ENCODE measurements at regions not wholly inside any gene's neighbourhood (a gene's known extent, or its start where the extent isn't known, plus 50 kb on each side); places are given as distances from the start of the nearest gene placed in this dataset.
"Not testable (repeated sequence)": the region's sequence is repeated elsewhere in the genome, so short reads cannot be mapped to it uniquely, and the experiment has no call there.

DNA sequence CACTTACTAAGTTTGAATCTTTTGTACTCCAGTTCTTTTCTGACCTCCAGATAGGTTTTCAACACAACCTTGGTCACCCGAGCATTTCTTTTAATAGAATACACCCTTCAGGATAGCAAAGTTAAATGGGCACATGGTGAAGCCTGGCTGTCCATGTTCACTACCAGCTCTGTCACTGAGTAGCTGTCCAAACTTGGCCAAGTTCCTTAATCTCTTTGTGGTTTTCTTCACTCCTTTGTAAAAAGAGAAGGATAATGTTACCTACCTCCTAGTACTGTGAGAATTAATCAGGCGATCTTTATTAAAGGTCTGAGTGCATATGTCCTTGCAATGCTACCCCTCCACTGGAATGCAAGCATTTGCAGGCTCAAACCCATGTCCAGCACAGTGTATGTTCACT lies 128.1 kb upstream of the PTPRZ1 start:
- no peak for DNase-seq (ENCODE audit: low spot score)

DNA sequence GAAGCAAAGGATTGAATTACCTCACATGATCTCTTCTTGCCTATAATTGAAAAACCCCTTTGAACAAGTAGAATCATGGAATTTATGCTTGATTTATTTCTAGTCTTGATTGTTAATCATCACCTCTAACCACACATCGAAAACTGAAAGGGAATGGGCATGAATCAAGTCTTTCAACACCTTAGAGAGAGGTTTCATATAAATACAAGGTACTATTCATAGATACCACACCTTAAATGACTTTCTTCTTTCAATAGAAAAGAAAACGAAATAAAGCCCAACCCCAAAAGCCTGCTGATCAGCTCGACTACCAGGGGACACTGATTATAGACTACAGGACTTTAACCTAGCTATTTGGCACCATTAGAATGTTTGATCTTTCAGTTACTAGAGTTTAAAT lies 128.6 kb upstream of the PTPRZ1 start:
- DNase-seq (ENCODE audit: low spot score) = no peak

DNA sequence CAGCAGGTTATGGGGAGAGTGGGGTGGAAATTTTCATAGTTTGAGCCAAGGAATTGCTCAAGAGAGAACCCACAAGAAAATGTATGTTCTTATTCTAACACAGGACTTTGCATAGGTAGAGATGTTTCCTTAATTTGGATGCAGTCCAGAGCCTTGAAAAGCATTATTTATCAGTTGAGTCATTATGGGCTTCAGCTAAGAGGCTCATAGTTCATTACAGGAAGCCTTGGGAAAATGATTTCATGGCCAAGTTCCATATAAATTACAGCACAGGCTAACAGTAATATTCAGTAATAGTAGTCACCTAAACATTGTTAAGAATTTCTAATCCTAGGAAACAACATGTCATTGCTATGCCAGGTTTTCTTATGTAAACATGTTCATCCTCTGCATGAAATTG lies 131.1 kb upstream of the PTPRZ1 start:
- no peak for DNase-seq (ENCODE audit: low spot score)

- DNase-seq (ENCODE audit: low spot score) = no peak
Measured at GRCh38 chr7:121739465-121739864, 133.5 kb upstream of the PTPRZ1 start.

DNA sequence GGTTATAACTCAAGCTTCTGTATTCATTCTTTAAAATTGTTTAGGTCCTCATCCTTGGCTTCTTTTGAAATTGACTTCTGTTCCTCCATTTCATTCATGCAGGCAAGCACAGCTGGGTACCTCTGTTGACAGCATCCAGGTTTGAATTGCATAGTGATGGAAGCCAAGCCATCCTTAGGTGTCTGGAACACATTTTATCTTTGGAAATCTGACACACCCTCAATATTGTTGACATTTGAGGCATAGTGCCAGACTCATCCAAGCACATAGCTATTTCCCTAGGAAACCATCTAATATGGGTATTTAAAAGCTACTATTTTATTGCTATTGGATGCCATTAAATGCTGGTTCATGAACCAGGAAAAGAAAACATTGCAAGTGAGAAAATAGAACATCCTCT lies 142.1 kb upstream of the PTPRZ1 start:
- DNase-seq (ENCODE audit: low spot score) = no peak

GRCh38 chr7:121714559-121715303 lies 158.2 kb upstream of the PTPRZ1 start:
- no peak for DNase-seq (ENCODE audit: low spot score)

DNA sequence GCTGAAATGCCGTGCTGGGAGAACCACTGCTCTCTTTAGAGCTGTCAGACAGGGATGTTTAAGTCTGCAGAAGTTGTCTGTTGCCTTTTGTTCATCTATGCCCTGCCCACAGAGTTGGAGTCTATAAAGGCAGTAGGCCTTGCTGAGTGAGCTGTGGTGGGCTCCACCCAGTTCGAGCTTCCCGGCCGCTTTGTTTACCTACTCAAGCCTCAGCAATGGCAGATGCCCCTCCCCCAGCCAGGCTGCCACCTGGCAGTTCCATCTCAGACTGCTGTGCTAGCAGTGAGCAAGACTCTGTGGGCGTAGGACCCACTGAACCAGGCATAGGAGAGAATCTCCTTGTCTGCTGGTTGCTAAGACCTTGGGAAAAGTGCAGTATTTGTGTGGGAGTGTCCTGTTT lies 160.0 kb upstream of the PTPRZ1 start:
- DNase-seq (ENCODE audit: low spot score) = not testable (repeated sequence)

DNA sequence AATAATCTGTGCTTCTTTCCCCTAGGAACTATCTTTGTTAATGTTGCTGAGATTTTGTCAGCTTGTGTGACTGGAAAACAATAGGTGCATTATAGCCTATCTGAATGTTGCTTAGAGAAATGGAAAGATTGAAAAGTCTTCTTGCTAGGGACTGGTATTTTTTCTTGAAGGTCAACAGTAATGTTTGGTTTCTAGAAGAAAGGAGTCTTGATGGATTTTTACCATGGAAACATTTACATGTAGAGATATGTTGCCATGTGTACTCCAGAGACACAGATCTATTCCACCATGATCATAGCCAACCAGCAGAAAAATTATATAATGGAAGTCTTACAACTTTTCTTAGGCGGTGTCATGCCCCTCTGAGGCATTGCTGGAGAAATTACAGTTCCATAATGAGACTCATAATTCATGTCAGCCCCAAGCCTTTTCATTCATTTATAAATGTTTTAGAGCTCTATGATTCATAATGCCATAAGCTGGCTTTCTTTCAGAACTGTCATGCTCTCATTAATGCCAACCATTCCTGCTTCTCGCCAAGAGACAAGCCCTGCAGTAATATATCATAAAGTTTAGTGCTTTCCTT lies 175.1 kb upstream of the PTPRZ1 start:
- DNase-seq (ENCODE audit: low spot score) = no peak

DNA sequence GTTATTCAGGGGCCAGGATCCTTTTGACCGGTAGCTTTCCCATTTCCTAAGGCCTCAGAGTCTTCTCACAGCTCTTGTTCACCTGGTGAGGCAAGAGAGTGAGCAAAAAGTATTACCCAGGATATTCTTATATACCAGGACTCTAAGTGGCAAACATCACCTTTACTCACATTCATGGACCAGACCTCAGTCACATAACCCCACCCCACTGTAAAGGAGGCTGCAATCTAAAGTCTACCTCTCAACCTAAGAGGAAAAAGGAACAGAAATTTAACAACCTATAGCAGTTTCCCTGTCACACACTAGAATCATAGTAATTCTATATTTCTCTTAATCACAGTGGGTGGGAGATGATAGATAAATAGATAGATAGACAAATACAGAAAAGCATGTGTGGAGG lies 176.0 kb upstream of the PTPRZ1 start:
- DNase-seq (ENCODE audit: low spot score) = no peak

GRCh38 chr7:121689749-121690148 lies 183.2 kb upstream of the PTPRZ1 start:
- DNase-seq (ENCODE audit: low spot score) = no peak

GRCh38 chr7:121681700-121682099 lies 191.3 kb upstream of the PTPRZ1 start:
- DNase-seq (ENCODE audit: low spot score) = no peak

DNA sequence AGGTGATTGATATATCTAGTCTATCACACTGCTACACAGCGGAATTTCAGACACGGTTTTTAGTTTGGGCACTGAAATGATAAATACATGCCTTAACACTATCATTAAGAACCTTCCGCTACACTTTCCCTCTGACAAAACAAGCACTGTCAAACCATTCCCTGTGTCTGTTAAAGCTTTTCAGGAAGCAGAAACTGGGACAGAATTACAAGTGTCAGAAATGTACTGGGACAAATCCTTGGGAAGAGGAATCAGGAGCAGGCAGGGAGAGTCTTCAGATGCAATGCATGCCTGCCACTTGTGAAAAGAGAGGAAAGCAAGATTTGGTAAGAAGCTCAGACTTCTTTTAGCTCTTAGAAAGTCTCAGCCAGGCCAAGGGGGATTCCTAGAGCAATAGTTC lies 196.8 kb upstream of the PTPRZ1 start:
- DNase-seq (ENCODE audit: low spot score) = no peak

DNA sequence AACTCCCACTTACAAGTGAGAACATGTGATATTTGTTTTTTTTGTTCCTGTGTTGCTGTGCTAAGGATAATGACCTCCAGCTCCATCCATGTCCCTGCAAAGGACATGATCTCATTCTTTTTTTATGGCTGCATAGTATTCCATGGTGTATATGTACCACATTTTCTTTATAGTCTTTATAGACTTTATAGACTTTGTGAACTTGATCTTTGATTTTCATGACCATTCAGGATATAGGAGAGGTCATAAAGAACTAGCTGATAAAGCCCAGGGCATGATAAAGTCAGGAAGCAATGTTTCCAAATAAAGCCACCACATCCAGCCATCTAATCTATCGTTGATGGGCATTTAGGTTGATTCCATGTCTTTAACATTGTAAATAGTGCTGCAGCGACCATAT lies 198.5 kb upstream of the PTPRZ1 start:
- not testable (repeated sequence) for DNase-seq (ENCODE audit: low spot score)

DNA sequence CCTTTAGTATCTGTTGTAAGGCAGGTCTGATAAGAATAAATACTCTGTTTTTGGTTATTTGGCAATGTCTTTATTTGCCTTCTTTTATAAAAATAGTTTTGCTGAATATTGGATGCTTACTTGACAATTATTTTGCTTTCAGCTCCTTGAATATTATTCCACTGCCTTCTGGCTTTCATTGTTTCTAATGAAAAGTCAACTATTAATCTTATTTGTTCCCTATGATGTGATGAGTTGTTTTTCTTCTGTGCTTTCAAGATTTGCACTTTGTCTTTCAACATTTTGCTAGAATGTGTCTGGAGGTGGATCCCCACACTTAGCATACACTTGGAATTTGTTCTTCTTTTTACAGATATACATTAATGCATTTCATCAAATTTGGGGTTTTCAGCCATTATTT lies 203.8 kb upstream of the PTPRZ1 start:
- no peak for DNase-seq (ENCODE audit: low spot score)

GRCh38 chr7:121666306-121666705 lies 206.7 kb upstream of the PTPRZ1 start:
- DNase-seq (ENCODE audit: low spot score) = no peak

DNA sequence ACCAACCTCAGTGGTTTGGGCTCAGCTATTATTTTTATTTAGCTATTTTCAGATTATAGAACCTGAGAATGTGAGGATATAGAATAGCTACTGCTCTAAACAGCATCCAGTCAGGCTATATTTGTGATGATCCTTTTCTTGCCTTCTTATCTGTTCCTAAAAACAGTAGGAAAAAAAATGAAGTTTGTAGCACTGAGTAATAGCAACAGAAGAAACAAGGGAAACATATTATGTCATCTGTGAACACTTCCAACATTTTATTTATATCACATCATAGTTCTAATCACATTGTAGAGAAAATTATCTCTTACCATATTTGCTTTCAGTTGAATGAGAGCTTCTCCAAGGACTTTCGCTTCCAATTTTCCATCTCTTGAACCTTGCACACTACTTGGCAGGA lies 229.6 kb upstream of the PTPRZ1 start:
- no peak for DNase-seq (ENCODE audit: low spot score)

GRCh38 chr7:121639705-121640104 lies 233.3 kb upstream of the PTPRZ1 start:
- no peak for DNase-seq (ENCODE audit: low spot score)

DNA sequence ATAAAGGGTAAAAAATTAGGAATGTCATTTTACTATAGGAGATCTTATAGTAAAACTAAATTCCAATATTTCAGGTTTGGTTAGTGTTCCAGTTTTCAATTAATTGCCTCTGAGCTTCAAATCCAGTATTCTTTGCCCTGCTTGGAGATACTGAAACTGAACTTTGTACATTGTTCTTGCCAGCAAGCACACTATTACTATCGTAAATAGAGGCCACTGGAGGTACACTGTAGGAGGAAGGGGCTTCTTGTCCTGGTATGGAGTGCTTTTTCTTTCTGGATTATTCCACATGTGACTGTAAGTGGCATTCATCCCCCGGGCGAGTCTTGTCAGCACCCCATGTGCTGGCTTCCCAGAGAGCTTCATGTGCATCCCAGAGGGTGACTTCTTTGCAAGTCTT lies 234.7 kb upstream of the PTPRZ1 start:
- no peak for DNase-seq (ENCODE audit: low spot score)

GRCh38 chr7:121634356-121634755 lies 238.2 kb upstream of the FAM3C start:
- DNase-seq (ENCODE audit: low spot score) = no peak

DNA sequence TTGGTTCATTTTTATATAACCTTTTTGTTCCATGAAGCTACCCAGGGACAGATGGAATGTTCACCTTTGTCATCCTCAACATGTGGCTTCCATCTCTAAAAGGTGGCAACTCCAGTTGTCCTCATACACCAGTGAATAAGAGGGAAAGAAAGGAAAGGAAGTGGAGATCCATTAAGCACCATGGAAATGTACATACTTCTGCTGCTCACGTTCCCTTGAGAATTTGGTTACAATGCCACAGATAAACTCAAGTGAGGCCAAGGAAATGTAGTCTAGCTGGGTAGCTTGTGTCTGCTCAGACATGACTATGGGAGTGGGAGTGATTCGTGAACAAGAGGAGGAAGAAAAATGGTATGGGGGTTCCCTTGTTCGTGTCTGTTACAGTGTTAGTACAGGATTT lies 237.1 kb upstream of the FAM3C start:
- DNase-seq (ENCODE audit: low spot score) = no peak

GRCh38 chr7:121624958-121625357 lies 228.8 kb upstream of the FAM3C start:
- no peak for DNase-seq (ENCODE audit: low spot score)

DNA sequence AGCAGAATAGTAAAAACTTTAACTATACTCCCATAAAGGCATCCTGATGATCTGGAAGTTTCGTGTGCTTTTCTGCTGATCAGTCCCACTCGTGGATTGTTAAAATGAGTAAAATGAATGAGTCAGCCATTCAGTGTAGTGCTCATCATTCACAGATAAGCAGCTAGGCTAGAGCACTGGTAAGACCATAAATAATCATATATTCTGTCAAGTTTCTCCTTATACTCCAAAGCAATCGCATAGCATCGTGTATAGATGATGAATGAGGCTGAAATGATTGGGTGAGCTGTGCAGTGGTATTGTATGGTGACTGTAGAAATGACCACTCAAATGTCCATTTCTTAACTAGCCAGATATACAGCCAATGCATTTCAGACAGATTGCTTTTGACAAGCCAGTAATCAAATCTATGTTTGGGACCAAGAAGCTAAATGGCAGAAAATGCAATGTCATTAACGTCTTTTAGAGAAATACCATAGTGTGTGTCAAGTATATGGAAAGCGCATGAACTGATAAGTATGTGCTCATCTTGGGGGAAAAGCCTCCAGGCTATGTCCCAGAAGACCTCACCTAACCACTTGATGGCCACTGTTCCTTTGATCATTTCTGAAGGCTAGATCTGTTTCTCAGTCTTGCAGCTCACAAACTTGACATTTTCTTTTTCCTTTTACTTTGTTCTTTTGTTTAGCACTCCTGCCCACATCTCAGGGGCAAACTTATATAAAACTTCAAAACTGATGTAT lies 227.2 kb upstream of the FAM3C start:
- DNase-seq (ENCODE audit: low spot score) = no peak

GRCh38 chr7:121621937-121622336 lies 225.8 kb upstream of the FAM3C start:
- no peak for DNase-seq (ENCODE audit: low spot score)
